Lung (tissue), 11 donors: ENCODE measurements at regions not wholly inside any gene's neighbourhood (a gene's known extent, or its start where the extent isn't known, plus 50 kb on each side); places are given as distances from the start of the nearest gene placed in this dataset.

Experiments used
- ATAC-seq: fragments of 200-7000 bp; cut with Tn5 transposase; one replicate; pipeline ENCODE4 v1.9.1; 2020; ENCODE audit warnings: moderate number of reproducible peaks; ENCODE audit not compliant: insufficient read depth, low FRiP score
- DNase-seq, 3 donors: peaks; one replicate each; pipeline ENCODE4 v3.0.0-alpha.2; 2013 to 2017
- H3K27ac ChIP-seq, 2 donors: one replicate each; pipeline ENCODE4 v1.5.1; 2013; ENCODE audit warnings: mild to moderate bottlenecking in 2 of 2, moderate library complexity in 2 of 2, control low read depth in 1 of 2, inconsistent platforms in 1 of 2, low read depth in 1 of 2, low read length in 1 of 2
- H3K27me3 ChIP-seq, 3 donors: one replicate each; pipeline ENCODE4 v1.5.1; 2013; ENCODE audit warnings: low read length in 2 of 3; ENCODE audit not compliant: control insufficient read depth in 3 of 3, insufficient read depth in 3 of 3
- H3K36me3 ChIP-seq, 4 donors: one replicate each; pipeline ENCODE4 v1.5.1; 2013; ENCODE audit warnings: low read length in 4 of 4, mild to moderate bottlenecking in 1 of 4, moderate library complexity in 1 of 4; ENCODE audit not compliant: control insufficient read depth in 4 of 4, insufficient read depth in 4 of 4
- H3K4me1 ChIP-seq, 5 donors: one replicate each; pipeline ENCODE4 v1.5.1; 2013; ENCODE audit warnings: low read length in 5 of 5, mild to moderate bottlenecking in 2 of 5, moderate library complexity in 1 of 5; ENCODE audit not compliant: control insufficient read depth in 5 of 5, insufficient read depth in 5 of 5
- H3K4me3 ChIP-seq: one replicate; pipeline ENCODE4 v1.5.1; 2013; ENCODE audit warnings: mild to moderate bottlenecking, control low read depth, moderate library complexity
- H3K9ac ChIP-seq, 2 donors: one replicate each; pipeline ENCODE4 v1.5.1; 2013; ENCODE audit warnings: low read length in 2 of 2, control low read depth in 1 of 2; ENCODE audit not compliant: insufficient read depth in 1 of 2
- H3K9me3 ChIP-seq, 4 donors: one replicate each; pipeline ENCODE4 v1.5.1; 2013; ENCODE audit warnings: low read length in 3 of 4, mild to moderate bottlenecking in 1 of 4, moderate library complexity in 1 of 4; ENCODE audit not compliant: control insufficient read depth in 4 of 4, insufficient read depth in 3 of 4
- CTCF ChIP-seq: IDR thresholded peaks from 2 replicates; pipeline ENCODE4 v1.5.1; 2012; ENCODE audit warnings: mild to moderate bottlenecking; ENCODE audit errors: control extremely low read depth, extremely low read depth
- WGBS, 2 donors: extraction: QIAGEN DNeasy Blood & Tissue Kit; methylation state at CpG; one replicate each; pipeline ENCODE4 v1.1.7; 2013; 5-methylcytosine and 5-hydroxymethylcytosine counted together
- donor health status: control.
- donor health status: control.
- donor health status: Bipolar disorder and iron deficiency.
- donor health status: healthy.
- donor health status: DM: yes; HTN: yes; CAD: no.

GRCh38 chr22:47940211-47940610 lies 1177.8 kb downstream of the TBC1D22A start:
- Histone ChIP-seq H3K9me3 (peaks cover 0 to under 1% (median 0%) of the 10 kb centered on the region in 4 donors), H3K4me3 (no peak overlapping the region), H3K36me3 (no peaks in the 10 kb centered on the region), H3K4me1 (no peaks in the 10 kb centered on the region), H3K27me3 (peaks cover 0 to 3% (median 0%) of the 10 kb centered on the region in 3 donors), H3K27ac (no peak overlapping the region), H3K9ac (no peak overlapping the region)
- WGBS, 2 donors = 91 to 93% methylated on average over 6 of the region's 6 CpGs
- no peak for TF ChIP-seq CTCF
- ATAC-seq (no peak), DNase-seq (no peak)

GRCh38 chr22:47933891-47934290 lies 1171.4 kb downstream of the TBC1D22A start:
- Histone ChIP-seq H3K4me3 (no peak overlapping the region), H3K4me1 (peaks cover 0 to 2% (median 0%) of the 10 kb centered on the region in 5 donors), H3K9me3 (peaks cover 0 to 14% (median 3%) of the 10 kb centered on the region in 4 donors), H3K27me3 (no peaks in the 10 kb centered on the region), H3K9ac (no peak overlapping the region), H3K27ac (no peak overlapping the region), H3K36me3 (no peaks in the 10 kb centered on the region)
- ATAC-seq = no peak
- WGBS, 2 donors = 88 to 90% methylated on average over 3 of the region's 3 CpGs
- DNase-seq = no peak
- no peak for TF ChIP-seq CTCF

GRCh38 chr22:47933226-47933625 lies 1170.8 kb downstream of the TBC1D22A start:
- Histone ChIP-seq H3K4me1 (peaks cover 0 to 2% (median 0%) of the 10 kb centered on the region in 5 donors), H3K27me3 (no peaks in the 10 kb centered on the region), H3K4me3 (no peak overlapping the region), H3K9me3 (peaks cover 0 to 14% (median 3%) of the 10 kb centered on the region in 4 donors), H3K27ac (no peak overlapping the region), H3K36me3 (no peaks in the 10 kb centered on the region), H3K9ac (no peak overlapping the region)
- WGBS, 2 donors = 91 to 92% methylated on average over 4 of the region's 4 CpGs
- ATAC-seq = no peak
- no peak for TF ChIP-seq CTCF
- DNase-seq = no peak

- no peak for TF ChIP-seq CTCF
- H3K9ac ChIP-seq = no peak overlapping the region
- DNase-seq = peak in 2 of 3 donors; percentile 5 to 34
- no peaks in the 10 kb centered on the region for H3K27me3 ChIP-seq
- H3K9me3 ChIP-seq = peaks cover 0 to 16% (median under 1%) of the 10 kb centered on the region in 4 donors
- ATAC-seq = no peak
- no peaks in the 10 kb centered on the region for H3K36me3 ChIP-seq
- H3K27ac ChIP-seq = no peak overlapping the region
- H3K4me1 ChIP-seq = peaks cover 0 to 2% (median 0%) of the 10 kb centered on the region in 5 donors
- 49 to 80% methylated on average over 4 of the region's 4 CpGs for WGBS, 2 donors
- H3K4me3 ChIP-seq = no peak overlapping the region
Observed at GRCh38 chr22:47929646-47930185, 1167.3 kb downstream of the TBC1D22A start.
